GM19240 (cell line): ENCODE measurements at regions not wholly inside any gene's neighbourhood (a gene's known extent, or its start where the extent isn't known, plus 50 kb on each side); places are given as distances from the start of the nearest gene placed in this dataset.

Source experiments
- DNase-seq: peaks from one replicate; pipeline ENCODE4 v3.0.0; 2011; ENCODE audit warnings: low spot score; ENCODE audit not compliant: insufficient read length

DNA sequence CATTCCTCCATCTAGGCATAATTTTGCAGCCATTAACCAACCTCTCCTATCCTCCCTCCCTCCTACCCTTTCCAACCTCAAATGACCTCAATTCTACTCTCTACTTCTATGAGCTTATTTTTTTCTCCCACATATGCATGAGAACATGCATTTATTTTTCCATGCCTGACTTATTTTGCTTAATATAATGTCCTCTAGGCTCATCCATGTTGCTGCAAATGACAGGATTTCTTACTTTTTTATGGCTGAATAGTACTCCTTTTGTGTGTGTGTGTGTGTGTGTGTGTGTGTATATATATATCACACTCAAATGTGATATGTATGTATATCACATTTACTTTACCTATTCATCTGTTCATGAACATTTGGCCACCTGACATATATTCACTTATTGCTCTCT is 339.4 kb downstream of the SIPA1L2 start:
- no peak for DNase-seq

DNA sequence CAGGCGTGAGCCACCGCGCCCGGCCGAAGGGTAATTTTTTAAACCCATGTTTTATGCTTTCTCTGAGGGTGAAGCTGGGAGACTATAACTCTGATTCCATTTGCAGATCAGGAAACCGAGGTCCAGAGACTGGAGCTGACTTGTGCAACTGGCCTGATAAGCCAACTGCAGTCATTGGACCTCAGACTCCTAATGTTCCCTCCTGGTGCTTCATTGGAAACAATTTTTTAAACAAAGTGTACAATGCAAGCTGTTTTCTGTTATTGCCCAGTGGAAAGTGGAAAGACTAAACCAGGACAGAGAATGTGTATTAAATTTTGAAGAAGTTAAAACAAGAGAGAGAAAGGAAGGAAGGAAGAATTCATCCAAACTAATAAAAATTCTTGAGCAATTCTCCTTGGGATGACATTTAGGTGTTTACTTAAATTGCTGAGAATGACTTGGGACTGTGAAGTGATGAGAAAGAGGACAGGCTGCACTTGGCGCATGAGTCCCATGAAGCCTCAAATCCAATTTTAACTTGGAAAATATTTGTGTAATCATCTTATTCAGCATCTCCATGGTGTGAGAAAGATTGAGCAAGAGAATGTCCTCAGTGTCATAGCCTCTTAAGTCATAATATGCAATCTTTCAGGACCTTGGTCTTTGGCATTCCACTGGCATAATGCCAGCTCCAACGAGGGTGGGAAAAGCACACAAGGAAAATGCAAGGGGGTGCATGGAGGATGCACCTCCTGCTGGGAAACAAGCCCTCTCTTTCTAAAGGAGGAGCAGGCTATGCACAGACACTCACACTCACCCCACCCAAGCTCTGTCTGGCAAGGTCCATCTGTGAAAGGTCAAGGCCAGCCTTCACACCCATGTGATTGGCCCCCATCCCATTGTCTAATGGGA is 342.0 kb downstream of the SIPA1L2 start:
- no peak for DNase-seq

DNA sequence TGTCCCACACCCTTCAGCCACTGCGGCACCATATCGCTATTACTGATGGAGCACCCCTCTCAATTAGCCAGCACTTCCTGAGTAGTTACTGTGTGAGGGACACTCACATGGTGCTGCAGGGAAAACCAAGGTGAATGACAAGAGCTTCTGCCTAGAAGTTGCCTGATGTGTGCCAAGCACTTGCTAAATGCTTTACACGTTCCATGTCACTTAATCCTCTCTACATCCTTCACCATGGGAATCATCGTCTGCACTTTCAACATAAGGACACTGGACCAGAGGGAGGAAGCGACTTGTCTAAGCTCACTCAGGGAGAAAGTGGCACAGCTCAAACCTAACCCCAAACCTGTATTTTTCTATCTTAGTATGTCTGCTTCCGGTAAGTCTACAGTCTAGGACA is 344.8 kb downstream of the SIPA1L2 start:
- no peak for DNase-seq

DNA sequence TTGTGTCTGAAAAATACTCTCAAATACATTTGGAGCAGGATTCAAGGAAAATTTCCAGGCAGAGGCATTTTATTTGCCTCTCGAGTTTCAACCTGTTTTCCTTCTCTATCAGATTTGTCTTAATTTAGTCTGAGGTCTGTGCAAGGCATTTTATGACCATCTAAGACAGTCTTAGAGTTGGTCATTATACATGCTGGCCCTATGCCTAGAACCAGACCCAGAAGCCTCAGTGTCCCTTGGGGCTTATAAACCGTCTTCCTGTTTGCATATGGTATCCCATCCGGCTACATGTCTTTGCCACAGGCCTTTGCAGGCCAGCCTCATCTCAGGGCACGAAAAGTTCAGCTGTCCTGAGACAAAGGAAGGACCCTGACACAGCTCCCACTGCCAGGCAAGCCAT is 346.1 kb downstream of the SIPA1L2 start:
- no peak for DNase-seq

DNA sequence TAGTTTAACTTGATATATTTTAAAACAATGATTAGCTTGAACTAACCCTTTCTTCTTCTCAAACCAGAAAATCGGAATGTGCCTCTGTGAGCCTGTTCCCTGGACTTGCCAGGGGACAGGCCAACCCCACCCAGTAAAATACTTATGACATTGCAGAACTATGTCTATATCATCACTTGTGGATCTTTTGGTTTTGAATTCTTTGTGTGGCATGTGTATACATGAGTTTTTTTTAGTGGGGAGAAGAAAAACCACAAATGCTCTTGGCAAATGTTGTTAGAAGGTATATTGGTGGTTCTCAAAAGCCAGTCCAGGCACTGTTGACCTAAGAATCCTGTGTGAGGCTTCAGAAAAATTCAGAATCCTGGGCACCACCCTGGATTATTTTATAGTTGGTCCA is 347.4 kb downstream of the SIPA1L2 start:
- no peak for DNase-seq

DNA sequence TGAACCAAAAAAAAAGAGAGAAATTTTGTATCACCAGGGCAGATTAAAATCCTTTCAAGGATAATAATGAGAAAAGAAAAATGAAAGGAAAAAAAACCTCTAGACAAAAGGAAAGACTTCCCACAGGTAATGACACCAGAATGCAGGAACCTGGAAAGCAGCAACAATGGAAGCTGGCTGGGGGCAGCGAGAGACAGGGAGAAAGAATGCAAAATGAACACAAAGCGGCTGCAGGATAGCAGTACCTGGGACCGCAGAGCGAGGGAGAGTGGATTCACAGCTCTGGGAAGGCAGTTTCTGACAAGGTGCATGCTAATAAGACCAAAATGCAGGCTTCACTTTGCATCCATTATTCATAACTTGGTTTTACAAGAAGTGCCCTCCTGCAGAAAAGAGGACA is 349.0 kb downstream of the SIPA1L2 start:
- DNase-seq: no peak

DNA sequence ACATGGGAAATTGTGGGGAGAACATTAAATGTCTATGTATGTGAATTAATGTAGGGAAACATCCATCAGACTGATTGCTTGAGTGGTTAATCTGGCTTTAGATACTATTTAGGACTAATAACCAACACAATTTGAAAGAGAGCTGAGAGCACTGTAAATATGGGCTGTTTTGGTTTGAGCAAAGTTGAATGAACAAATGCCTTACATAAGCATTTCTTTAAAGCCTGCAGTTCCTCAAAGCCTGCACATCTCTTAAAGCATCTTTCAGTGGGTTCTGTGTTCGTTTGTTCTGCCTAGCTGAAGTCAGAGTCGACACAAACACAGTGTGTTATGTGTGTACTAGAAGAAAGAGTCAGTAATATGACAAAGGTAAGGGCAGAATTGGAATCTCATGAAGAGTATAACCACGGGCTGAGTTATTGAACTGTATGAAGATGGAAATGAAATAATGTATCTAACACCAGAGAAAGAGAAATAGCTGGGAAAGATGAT is 350.0 kb downstream of the SIPA1L2 start:
- DNase-seq: no peak

DNA sequence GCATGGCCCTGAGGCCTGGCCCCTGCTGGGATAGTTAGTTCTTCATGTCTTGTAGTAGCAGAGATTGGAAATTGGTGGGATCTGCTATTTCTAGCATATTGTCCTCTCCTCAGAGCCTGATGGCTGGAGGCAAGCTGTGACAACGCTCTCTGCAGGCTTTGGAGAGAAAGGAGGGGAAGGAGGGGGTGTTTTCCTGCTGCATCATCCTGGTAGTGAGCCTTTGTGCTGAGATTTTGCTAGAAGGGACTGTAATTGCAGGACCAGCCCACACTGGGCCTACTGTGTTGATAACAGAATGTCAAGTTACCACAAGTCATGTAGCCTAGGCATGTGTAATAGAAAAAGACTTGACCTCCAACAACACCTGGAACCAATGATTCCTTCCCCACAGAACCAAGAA is 351.0 kb downstream of the SIPA1L2 start:
- DNase-seq: no peak

DNA sequence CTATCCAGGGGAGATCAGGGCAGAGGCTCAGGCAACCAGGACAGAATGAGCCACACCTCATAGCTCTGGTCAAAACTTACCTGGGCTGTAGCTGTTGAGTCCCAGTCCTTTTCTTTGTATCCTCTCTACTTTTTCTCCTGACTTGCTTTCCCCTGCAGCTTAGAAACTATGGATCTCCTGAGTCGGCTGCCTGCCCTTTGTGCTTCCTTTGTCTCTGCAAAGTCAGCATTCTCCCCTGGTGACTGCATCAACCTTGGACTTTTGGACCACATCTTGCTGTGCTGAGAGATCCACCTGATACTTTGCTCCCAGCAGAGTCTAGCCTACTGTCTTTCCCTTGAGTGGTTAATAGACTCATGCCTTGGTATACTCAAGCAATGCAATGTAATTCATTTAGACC is 353.3 kb downstream of the SIPA1L2 start:
- no peak for DNase-seq

DNA sequence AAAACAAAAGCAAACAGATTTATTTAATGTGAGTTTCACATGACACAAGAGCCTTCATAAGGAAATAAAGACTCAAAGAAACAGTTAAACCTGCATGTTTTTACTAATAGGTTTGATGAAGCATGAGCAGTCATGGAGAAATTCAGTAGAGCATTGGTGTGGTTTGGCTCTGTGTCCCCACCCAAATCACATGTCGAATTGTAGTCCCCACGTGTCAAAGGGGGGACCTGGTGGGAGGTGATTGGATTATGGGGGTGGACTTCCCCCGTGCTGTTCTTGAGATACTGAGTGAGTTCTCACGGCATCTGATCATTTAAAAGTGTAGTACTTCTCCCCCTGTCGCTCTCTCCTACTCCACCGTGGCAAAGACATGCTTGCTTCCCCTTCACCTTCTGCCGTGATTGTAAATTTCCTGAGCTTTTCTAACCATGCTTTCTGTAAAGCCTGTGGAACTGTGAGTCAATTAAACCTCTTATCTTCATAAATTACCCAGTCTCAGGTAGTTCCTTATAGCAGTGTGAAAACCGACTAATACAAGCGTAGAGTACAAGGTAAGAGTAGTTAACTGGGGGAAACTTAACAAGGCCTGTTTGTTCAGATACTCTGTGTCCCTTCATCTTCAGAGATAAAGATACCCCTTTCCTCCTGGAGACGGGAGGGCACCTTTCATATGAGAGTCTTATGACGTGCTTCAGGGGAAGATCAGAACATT is 354.8 kb downstream of the SIPA1L2 start:
- DNase-seq: no peak

DNA sequence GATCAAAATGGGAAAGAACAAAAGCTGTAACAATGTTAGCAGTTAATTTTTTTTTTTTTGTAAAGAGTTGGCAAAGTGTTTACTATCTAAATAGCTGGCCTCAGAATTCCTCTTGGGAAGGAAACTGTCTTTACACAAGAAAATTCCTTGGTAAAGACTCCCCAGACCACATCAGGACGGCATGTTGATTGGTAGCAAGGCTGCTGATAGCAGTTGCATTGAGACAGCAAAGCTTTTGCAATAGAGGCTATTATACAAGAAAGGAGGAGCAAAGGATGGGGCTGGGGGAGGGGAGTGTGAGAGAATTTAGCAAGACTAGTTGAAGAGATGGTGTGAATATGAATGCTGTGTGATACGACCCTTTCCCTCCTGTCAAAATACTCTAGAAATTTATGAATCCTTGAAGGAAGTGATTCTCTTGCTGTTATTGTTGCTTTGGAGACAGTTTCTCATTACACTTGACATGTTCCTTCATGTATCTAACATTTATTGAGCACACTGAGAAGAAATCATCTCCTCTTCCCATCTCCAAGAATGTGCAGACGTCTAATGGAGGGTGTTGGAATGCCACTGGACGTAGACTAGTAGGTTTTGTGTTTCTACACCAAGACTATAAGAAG is 355.6 kb downstream of the SIPA1L2 start:
- no peak for DNase-seq

DNA sequence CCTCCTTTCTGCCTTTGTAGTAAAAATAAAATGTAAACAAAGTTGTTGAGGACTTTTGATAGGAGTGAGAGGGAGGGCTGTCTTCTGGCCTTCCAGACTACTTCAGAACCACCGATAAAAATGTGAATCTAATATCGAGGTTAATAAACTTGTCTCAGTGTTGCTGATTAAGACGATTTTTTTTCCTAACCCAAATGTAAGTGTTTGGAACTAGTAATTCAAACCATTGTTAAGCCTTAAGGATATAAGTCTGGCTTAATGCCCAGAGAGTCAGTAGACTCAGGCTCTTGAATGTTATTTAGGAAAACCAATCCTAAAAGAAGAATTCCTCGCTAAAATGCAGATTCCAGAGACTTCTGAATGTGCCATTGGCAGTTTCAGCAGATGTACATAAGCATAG is 356.9 kb downstream of the SIPA1L2 start:
- DNase-seq: no peak

DNA sequence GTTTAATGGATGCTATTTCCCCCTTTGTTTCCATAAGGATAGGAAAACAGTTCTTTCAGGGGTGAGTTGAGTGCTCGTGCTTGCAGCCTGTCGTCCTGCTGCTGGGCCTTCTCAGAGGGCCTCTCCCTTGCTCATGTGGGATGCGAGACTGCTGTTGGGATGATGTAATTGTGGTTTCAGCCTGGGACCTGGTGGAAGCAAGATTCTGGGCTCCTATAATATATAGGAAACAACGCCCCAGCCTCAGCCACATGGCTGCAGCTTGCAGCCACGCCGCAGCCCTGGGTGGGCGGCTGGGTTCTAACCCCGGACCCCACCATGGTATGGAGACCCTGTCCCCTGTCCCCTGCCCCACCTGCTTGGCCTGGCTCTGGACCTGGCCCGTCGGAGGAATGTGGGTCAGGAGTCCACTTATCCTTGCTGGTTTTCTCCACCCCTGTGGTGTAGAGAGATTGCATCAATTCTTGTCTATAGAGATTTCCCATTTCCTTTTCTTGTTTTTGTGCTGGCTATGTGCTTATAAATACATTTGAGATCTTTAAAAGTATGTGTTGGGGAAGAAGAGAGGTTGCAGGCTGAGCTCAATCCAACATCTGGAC is 357.8 kb downstream of the SIPA1L2 start:
- no peak for DNase-seq

DNA sequence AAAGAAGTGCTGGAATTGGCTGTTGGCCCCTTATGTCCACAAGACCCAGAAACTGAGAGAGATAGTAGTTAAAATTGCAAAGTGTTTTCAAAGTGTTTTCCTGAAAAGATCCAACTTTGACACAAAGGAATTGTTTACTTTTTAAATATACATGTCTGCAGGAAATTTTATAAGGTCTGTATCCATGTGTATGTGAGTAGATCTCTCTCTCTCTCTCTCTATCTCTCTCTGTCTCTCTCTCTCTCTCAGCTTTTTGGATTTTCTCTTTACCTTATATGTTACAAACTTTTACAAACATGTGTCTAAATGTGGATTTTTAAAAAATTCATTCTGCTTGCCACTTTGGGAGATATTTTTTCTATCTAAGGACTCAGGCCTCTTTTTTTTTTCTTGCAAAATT is 358.6 kb downstream of the SIPA1L2 start:
- DNase-seq: no peak

DNA sequence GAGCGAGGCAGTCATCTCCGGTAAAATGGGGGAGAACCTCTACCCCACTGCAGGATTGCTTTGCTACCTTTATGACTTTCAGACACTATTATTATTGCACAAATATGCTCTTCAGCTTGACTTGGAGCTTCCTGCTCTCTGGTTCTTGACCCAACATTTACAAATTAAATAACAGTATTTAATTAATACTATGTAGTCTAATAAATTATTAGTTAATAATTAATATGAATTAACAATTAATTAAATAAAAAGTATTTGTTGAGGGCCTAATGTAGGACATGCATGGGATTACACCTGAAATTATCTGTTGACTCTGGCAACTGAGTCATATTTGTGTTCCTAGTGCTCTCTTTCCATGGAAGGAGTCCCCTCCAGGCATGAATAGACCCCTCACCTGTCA is 359.9 kb downstream of the SIPA1L2 start:
- DNase-seq: no peak

DNA sequence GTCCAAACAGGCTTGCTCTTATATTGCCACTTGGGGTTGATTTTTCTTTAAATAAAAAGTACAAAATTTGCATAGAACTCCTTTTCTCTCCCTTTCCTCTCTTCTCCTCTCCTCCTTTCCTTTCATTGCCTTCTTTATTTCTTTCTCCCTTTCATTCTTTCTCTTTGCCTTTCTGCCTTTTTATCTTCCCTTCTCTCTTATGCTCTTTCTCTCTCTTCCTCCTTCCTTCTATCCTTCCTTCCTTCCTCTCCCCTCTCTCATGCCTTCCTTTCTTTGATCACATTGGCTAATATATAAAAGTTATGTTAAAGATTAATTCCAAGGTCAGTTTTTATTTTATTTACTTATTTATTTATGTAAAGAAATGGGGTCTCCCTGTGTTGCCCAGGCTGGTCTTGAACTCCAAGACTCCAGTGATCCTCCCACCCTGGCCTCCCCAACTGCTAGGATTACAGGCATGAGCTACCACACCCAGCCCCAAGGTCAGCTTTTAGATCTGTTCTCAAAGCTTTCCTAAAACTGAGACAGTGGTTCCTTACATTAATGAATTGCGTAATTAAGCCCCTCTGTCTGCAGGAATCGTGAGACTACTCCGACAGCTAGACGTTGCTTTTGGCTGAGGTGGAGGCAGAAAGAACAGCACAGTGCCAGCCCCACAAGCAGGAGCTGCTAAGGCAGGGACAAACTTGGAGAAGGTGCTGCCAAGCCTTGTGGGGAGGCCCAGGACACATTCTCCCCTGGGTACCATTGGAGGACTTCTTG is 361.9 kb downstream of the SIPA1L2 start:
- no peak for DNase-seq

DNA sequence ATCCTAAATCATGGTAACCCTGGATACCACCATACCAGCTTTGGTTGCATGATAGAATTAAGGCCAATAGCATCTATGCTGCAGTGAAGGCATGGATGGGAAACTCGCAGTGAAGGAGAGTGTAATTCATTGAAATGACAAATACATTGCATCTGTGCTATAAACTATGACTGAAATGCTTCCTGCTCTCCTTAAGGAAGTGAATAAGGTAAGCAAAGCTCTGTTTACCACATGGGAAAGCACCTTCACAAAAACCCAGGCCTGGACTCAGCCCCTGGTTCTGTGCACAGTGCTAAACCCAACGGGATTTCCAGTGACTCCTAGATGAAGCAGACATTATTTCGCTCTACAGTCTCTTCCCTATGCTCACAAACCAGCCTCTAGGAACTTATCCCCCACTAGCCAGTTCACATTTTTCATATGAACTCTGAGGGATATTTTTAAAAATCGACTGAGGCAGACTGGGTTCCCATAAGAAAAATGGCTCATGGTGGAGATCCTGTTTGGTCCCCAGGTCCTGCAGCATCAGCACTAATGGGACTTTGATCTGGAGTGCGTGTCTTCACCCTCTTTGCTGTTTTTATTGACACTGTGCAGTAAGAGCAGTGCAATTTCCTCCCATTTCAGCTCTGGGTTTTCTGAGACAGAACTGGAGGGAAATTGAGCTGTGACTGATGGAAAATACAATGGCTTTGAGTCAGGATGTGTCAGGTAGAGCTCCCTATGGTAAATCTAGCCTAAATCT is 362.7 kb downstream of the SIPA1L2 start:
- DNase-seq: no peak

DNA sequence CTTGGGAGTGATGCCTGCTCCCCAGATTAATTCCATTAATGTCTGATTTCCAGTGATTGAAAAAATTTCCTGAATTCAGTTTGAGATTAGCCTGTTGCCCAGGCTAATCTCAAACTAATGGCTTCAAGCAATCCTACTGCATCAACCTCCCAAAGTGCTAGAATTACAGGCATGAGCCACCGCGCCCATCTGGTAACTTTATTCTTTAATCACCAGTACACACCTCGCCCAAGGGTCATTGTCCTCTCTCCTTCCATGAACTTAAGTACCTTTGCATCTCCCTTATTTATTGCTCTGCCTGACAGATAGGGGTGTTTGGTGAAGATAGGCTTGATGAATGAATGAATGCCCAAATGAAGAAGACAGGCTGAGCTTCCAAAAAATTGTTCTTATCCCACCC is 366.5 kb downstream of the SIPA1L2 start:
- DNase-seq: no peak

DNA sequence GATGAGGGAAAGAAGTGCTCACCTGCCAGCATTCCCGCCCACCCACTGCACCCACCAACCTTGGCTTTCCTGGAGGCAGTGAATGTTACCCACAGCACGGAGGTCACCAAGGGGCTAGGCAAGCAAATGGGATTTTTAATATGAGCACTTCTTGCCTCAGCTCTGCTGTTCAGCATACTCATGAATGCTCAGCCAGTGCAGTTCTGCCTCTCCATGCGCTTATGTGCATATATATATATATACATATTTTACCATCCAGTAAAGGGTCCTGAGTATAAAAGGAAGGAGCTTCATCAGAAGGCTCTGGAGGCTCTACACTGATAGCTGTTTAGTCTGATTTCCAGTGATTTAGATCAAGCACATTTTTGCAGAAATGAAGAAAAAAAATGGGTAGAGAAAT is 366.9 kb downstream of the SIPA1L2 start:
- DNase-seq: no peak

DNA sequence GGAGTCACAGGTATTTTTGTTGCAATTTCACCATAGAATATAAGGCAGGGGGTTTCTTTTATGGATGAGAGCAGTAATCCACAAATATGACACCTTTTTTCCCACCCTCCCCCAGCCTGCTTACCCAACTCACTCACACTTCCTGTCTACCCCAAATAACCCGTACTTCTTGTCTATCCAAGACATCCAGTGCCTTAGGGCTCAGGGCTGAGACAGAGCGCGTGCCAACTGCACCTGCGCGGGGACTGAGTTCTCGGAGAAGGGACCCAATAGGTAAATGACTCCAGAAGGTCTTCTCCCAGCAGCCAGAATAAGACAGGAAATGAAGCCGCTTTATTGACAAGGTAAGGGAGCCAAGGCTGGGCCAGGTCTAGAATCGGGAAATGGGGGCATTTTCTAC is 369.1 kb downstream of the SIPA1L2 start:
- DNase-seq: no peak
